ENCODE measurements at regions not wholly inside any gene's neighbourhood (a gene's known extent, or its start where the extent isn't known, plus 50 kb on each side); places are given as distances from the start of the nearest gene placed in this dataset.

DNA sequence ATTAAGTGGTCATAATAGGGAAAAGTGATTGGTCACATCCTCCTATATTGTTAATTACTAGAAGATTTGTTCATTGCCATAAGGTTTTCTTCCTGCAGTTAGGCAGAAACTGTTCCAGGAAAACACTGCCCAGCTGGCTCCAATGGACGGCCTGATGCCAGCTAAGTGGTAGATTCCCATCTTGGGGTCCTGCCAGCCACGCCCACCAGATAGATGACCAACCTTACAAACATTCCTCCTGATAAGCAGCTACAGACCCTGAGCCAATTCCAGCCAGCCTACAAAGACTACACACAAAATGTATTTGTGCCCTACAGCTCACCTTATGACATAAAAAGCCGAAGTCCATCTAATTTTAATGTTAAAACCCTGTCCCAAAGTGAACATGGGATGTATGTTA is 685.9 kb upstream of the USP15 start:
- TF ChIP-seq, protein P1, sequence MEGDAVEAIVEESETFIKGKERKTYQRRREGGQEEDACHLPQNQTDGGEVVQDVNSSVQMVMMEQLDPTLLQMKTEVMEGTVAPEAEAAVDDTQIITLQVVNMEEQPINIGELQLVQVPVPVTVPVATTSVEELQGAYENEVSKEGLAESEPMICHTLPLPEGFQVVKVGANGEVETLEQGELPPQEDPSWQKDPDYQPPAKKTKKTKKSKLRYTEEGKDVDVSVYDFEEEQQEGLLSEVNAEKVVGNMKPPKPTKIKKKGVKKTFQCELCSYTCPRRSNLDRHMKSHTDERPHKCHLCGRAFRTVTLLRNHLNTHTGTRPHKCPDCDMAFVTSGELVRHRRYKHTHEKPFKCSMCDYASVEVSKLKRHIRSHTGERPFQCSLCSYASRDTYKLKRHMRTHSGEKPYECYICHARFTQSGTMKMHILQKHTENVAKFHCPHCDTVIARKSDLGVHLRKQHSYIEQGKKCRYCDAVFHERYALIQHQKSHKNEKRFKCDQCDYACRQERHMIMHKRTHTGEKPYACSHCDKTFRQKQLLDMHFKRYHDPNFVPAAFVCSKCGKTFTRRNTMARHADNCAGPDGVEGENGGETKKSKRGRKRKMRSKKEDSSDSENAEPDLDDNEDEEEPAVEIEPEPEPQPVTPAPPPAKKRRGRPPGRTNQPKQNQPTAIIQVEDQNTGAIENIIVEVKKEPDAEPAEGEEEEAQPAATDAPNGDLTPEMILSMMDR (IDR thresholded peaks at IDR 0.05) = no peak
- TF ChIP-seq EZH2 (IDR thresholded peaks at IDR 0.05) = no peak
